GM23338 (cell line): ENCODE measurements at regions not wholly inside any gene's neighbourhood (a gene's known extent, or its start where the extent isn't known, plus 50 kb on each side); places are given as distances from the start of the nearest gene placed in this dataset.

Experiments used
- TF ChIP-seq, protein P1 (sequence below): IDR thresholded peaks from 2 replicates; pipeline ENCODE4 v1.6.1; 2016; ENCODE audit warnings: antibody characterized with exemption
- TF ChIP-seq, protein P2 (sequence below), 2 experiments: fragments of 200-600 bp in 1 of 2; sonication (generic) in 1 of 2; conservative IDR thresholded peaks; 2 replicates each; pipeline versions ENCODE4 v1.5.1 to v1.6.1; 2016 to 2017; ENCODE audit warnings: antibody characterized with exemption in 2 of 2, low read depth in 2 of 2, mild to moderate bottlenecking in 2 of 2, moderate library complexity in 1 of 2

DNA sequence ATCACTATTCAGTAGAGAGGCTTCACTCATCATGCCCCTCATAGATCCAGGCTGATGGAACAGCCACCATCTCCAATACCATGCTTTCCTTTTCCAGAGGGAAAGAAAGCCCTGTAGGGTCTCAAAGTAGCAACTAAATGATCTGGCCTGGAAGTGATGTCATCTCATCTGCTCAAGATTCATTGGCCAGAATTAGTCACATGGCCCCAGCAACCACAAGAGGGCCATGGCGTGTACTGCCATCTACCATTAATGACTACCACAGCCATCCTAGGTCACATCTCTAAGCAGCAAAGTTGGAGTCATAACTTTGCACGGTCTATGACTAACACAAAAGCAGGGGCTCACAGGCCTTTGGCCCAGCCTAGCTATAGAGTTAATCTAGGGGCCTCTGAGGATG, 194.8 kb downstream of the KIT start:
- TF ChIP-seq, protein P1, sequence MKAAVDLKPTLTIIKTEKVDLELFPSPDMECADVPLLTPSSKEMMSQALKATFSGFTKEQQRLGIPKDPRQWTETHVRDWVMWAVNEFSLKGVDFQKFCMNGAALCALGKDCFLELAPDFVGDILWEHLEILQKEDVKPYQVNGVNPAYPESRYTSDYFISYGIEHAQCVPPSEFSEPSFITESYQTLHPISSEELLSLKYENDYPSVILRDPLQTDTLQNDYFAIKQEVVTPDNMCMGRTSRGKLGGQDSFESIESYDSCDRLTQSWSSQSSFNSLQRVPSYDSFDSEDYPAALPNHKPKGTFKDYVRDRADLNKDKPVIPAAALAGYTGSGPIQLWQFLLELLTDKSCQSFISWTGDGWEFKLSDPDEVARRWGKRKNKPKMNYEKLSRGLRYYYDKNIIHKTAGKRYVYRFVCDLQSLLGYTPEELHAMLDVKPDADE = no peak
- TF ChIP-seq, protein P2, sequence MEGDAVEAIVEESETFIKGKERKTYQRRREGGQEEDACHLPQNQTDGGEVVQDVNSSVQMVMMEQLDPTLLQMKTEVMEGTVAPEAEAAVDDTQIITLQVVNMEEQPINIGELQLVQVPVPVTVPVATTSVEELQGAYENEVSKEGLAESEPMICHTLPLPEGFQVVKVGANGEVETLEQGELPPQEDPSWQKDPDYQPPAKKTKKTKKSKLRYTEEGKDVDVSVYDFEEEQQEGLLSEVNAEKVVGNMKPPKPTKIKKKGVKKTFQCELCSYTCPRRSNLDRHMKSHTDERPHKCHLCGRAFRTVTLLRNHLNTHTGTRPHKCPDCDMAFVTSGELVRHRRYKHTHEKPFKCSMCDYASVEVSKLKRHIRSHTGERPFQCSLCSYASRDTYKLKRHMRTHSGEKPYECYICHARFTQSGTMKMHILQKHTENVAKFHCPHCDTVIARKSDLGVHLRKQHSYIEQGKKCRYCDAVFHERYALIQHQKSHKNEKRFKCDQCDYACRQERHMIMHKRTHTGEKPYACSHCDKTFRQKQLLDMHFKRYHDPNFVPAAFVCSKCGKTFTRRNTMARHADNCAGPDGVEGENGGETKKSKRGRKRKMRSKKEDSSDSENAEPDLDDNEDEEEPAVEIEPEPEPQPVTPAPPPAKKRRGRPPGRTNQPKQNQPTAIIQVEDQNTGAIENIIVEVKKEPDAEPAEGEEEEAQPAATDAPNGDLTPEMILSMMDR (conservative IDR thresholded peaks at IDR 0.05; ENCODE audit: low read depth in 2 of 2) = no peak
